Right lobe of liver (tissue), 6 donors: ENCODE measurements at regions not wholly inside any gene's neighbourhood (a gene's known extent, or its start where the extent isn't known, plus 50 kb on each side); places are given as distances from the start of the nearest gene placed in this dataset.

Source experiments
- ATAC-seq, 4 donors: fragments of 200-7000 bp; cut with Tn5 transposase; one replicate each; pipeline ENCODE4 v1.9.1; 2020; ENCODE audit warnings: mild to moderate bottlenecking in 4 of 4, moderate library complexity in 4 of 4
- DNase-seq, 3 donors: peaks; one replicate each; pipeline ENCODE4 v3.0.0-alpha.2; 2020
- H3K27ac ChIP-seq, 3 donors: fragments of 200-600 bp; one replicate each; pipeline ENCODE4 v1.8.0; 2022
- H3K27me3 ChIP-seq, 2 donors: fragments of 200-600 bp; one replicate each; pipeline ENCODE4 v1.8.0; 2022
- H3K36me3 ChIP-seq, 4 donors: fragments of 200-600 bp; sonication (generic) in 1 of 4; one replicate each; pipeline versions ENCODE4 v1.5.1 to v1.8.0; 2017 to 2022; ENCODE audit warnings: control low read depth in 1 of 4
- H3K4me1 ChIP-seq, 4 donors: fragments of 200-600 bp; sonication (generic) in 1 of 4; one replicate each; pipeline versions ENCODE4 v1.5.1 to v1.8.0; 2017 to 2022; ENCODE audit warnings: control low read depth in 1 of 4
- H3K4me3 ChIP-seq, 3 donors: fragments of 200-600 bp; one replicate each; pipeline ENCODE4 v1.8.0; 2022
- H3K9me3 ChIP-seq, 4 donors: fragments of 200-600 bp; sonication (generic) in 1 of 4; one replicate each; pipeline versions ENCODE4 v1.5.1 to v1.8.0; 2017 to 2022; ENCODE audit warnings: control low read depth in 1 of 4
- CTCF ChIP-seq, 4 donors: fragments of 200-600 bp in 3 of 4; fragments of 450-650 bp in 1 of 4; IDR thresholded peaks; one replicate each; pipeline versions ENCODE4 v1.5.1 to v1.8.0; 2016 to 2022; ENCODE audit warnings: antibody characterized with exemption in 4 of 4, mild to moderate bottlenecking in 2 of 4
- POLR2A ChIP-seq: fragments of 450-650 bp; IDR thresholded peaks from one replicate; pipeline ENCODE4 v1.6.1; 2017; ENCODE audit warnings: antibody characterized with exemption, mild to moderate bottlenecking
- WGBS: methylation state at CpG from one replicate; pipeline ENCODE4 v1.1.6; 2018; ENCODE audit warnings: low coverage, low lambda C conversion rate; ENCODE audit not compliant: insufficient coverage; ENCODE audit errors: missing lambda C conversion rate; 5-methylcytosine and 5-hydroxymethylcytosine counted together
- intact Hi-C, 2 donors: fragments of 100-400 bp; cut with DNase I; formaldehyde crosslinking; loops; one replicate each; pipeline versions ENCODE4 v1.11.2 to v1.14.1; 2022
- donor health status: DM: no; HTN: yes; CAD: no.
- donor health status: DM: no; HTN: no; CAD: no.
- donor health status: DM: no; HTN: no; CAD: no.
- donor health status: DM: no; HTN: yes; CAD: no.
- donor health status: DM: no; HTN: yes; CAD: no.

- no peak overlapping the region for H3K4me3 ChIP-seq
- WGBS: 35% methylated on average over 5 of the region's 5 CpGs
- ATAC-seq: no peak
- no peaks in the 10 kb centered on the region for H3K9me3 ChIP-seq
- peaks cover 0 to 7% of the 10 kb centered on the region in 2 donors for H3K27me3 ChIP-seq
- intact Hi-C loops: no loop called here
- no peak for TF ChIP-seq CTCF (IDR thresholded peaks at IDR 0.05)
- TF ChIP-seq POLR2A: no peak
- peaks cover 0 to 6% (median 0%) of the 10 kb centered on the region in 4 donors for H3K4me1 ChIP-seq
- DNase-seq: no peak
- no peak overlapping the region for H3K27ac ChIP-seq
- H3K36me3 ChIP-seq: no peaks in the 10 kb centered on the region
These were observed 50.2 kb upstream of the CDK1 start for GRCh38 chr10:60728056-60728455.

GRCh38 chr10:60726257-60726656 lies 52.0 kb upstream of the CDK1 start:
- H3K27me3 ChIP-seq: no peaks in the 10 kb centered on the region
- DNase-seq: no peak
- intact Hi-C loops: no loop called here
- H3K36me3 ChIP-seq: no peaks in the 10 kb centered on the region
- no peak for ATAC-seq
- no peak for TF ChIP-seq POLR2A
- TF ChIP-seq CTCF (IDR thresholded peaks at IDR 0.05): no peak
- no peaks in the 10 kb centered on the region for H3K9me3 ChIP-seq
- H3K4me1 ChIP-seq: no peaks in the 10 kb centered on the region
- no peak overlapping the region for H3K27ac ChIP-seq
- no peak overlapping the region for H3K4me3 ChIP-seq

GRCh38 chr10:60722623-60723022 lies 55.7 kb upstream of the CDK1 start:
- WGBS: 47% methylated on average over 3 of the region's 3 CpGs
- TF ChIP-seq CTCF (IDR thresholded peaks at IDR 0.05): no peak
- intact Hi-C loops: no loop called here

GRCh38 chr10:60719721-60720120 lies 58.6 kb upstream of the CDK1 start:
- no peak for DNase-seq
- no peak overlapping the region for H3K4me3 ChIP-seq
- WGBS: 47% methylated on average over 1 of the region's 1 CpG
- H3K36me3 ChIP-seq: no peaks in the 10 kb centered on the region
- no peak overlapping the region for H3K27ac ChIP-seq
- no peak for ATAC-seq
- H3K9me3 ChIP-seq: no peaks in the 10 kb centered on the region
- intact Hi-C loops: no loop called here
- H3K4me1 ChIP-seq: no peaks in the 10 kb centered on the region
- H3K27me3 ChIP-seq: no peaks in the 10 kb centered on the region
- TF ChIP-seq POLR2A (no peak), CTCF (IDR thresholded peaks at IDR 0.05) (no peak)

More at GRCh38 chr10:60722623-60723022, 55.7 kb upstream of the CDK1 start:
- Histone ChIP-seq H3K4me3 (no peak overlapping the region), H3K36me3 (no peaks in the 10 kb centered on the region), H3K9me3 (no peaks in the 10 kb centered on the region), H3K4me1 (no peaks in the 10 kb centered on the region), H3K27ac (no peak overlapping the region), H3K27me3 (no peaks in the 10 kb centered on the region)
- DNase-seq (no peak), ATAC-seq (no peak)

GRCh38 chr10:60718886-60719285 lies 59.4 kb upstream of the CDK1 start:
- Histone ChIP-seq H3K9me3 (no peaks in the 10 kb centered on the region), H3K4me1 (no peaks in the 10 kb centered on the region), H3K36me3 (no peaks in the 10 kb centered on the region), H3K27ac (no peak overlapping the region), H3K27me3 (no peaks in the 10 kb centered on the region), H3K4me3 (no peak overlapping the region)
- intact Hi-C loops: no loop called here
- ATAC-seq (no peak), DNase-seq (no peak)
- TF ChIP-seq CTCF (IDR thresholded peaks at IDR 0.05) (no peak), POLR2A (no peak)
- 38% methylated on average over 1 of the region's 1 CpG for WGBS
